SK-N-SH treated with all-trans-retinoic acid at 6 μM for 48 hours (cell line): ENCODE measurements at regions not wholly inside any gene's neighbourhood (a gene's known extent, or its start where the extent isn't known, plus 50 kb on each side); places are given as distances from the start of the nearest gene placed in this dataset.

ENCODE experiments used
- BACH2 ChIP-seq: fragments of 250-450 bp; sonication (Bioruptor Pico); IDR thresholded peaks from 2 replicates; pipeline ENCODE4 v1.9.0; 2021; ENCODE audit warnings: mild to moderate bottlenecking, borderline replicate concordance
- CREB5 ChIP-seq: fragments of 250-450 bp; sonication (Bioruptor Pico); IDR thresholded peaks from 2 replicates; pipeline ENCODE4 v1.5.1; 2020; ENCODE audit warnings: low read depth, mild to moderate bottlenecking, moderate library complexity
- CSRNP3 ChIP-seq: fragments of 250-450 bp; sonication (Bioruptor Pico); IDR thresholded peaks from 2 replicates; pipeline ENCODE4 v1.5.1; 2021; ENCODE audit warnings: mild to moderate bottlenecking, moderate library complexity
- OSR1 ChIP-seq: fragments of 250-450 bp; sonication (Bioruptor Pico); IDR thresholded peaks from 2 replicates; pipeline ENCODE4 v1.8.0; 2022; ENCODE audit warnings: moderate library complexity, mild to moderate bottlenecking, inconsistent platforms
- PATZ1 ChIP-seq: fragments of 250-450 bp; sonication (Bioruptor Pico); IDR thresholded peaks from 2 replicates; pipeline ENCODE4 v1.8.0; 2020; ENCODE audit warnings: mild to moderate bottlenecking, moderate library complexity, borderline replicate concordance
- RARB ChIP-seq: fragments of 250-450 bp; sonication (Bioruptor Pico); IDR thresholded peaks from 2 replicates; pipeline ENCODE4 v1.8.0; 2021; ENCODE audit warnings: mild to moderate bottlenecking, moderate library complexity
- SNAI2 ChIP-seq: fragments of 250-450 bp; sonication (Bioruptor Pico); IDR thresholded peaks from 2 replicates; pipeline ENCODE4 v1.5.0; 2020; ENCODE audit warnings: mild to moderate bottlenecking, moderate library complexity
- TSHZ2 ChIP-seq: fragments of 250-450 bp; sonication (Bioruptor Pico); IDR thresholded peaks from 2 replicates; pipeline ENCODE4 v1.5.0; 2020; ENCODE audit warnings: mild to moderate bottlenecking, moderate library complexity
- ZFP3 ChIP-seq: fragments of 250-450 bp; sonication (Bioruptor Pico); IDR thresholded peaks from 2 replicates; pipeline ENCODE4 v1.5.0; 2020; ENCODE audit warnings: mild to moderate bottlenecking, moderate library complexity
- ZFP30 ChIP-seq: fragments of 450-650 bp; formaldehyde crosslinking; IDR thresholded peaks from 2 replicates; pipeline ENCODE4 v1.5.0; 2022; ENCODE audit warnings: mild to moderate bottlenecking, moderate library complexity
- ZNF70 ChIP-seq: fragments of 450-650 bp; formaldehyde crosslinking; IDR thresholded peaks from 2 replicates; pipeline ENCODE4 v1.5.0; 2020; ENCODE audit warnings: mild to moderate bottlenecking, moderate library complexity

- TF ChIP-seq OSR1 (CRISPR knock-in tag) (no peak), ZFP30 (CRISPR knock-in tag) (no peak), ZFP3 (CRISPR knock-in tag) (no peak), CREB5 (CRISPR knock-in tag) (no peak), TSHZ2 (CRISPR knock-in tag) (no peak), BACH2 (CRISPR knock-in tag) (no peak), RARB (CRISPR knock-in tag) (no peak), ZNF70 (CRISPR knock-in tag) (no peak), PATZ1 (CRISPR knock-in tag) (no peak), SNAI2 (CRISPR knock-in tag) (no peak), CSRNP3 (no peak)
These were observed 119.1 kb upstream of the ADAMTS9 start for GRCh38 chr3:64806668-64807605.
